ENCODE measurements at regions not wholly inside any gene's neighbourhood (a gene's known extent, or its start where the extent isn't known, plus 50 kb on each side); places are given as distances from the start of the nearest gene placed in this dataset.
"Not testable (repeated sequence)": the region's sequence is repeated elsewhere in the genome, so short reads cannot be mapped to it uniquely, and the experiment has no call there.

- Mint-ChIP-seq H3K4me3 (no peak overlapping the region), H3K36me3 (ENCODE audit: low read depth) (no peaks in the 10 kb centered on the region), H3K9me3 (no peaks in the 10 kb centered on the region), H3K4me1 (ENCODE audit: low read depth) (peaks cover 19% of the 10 kb centered on the region), H3K27me3 (peaks cover 73% of the 10 kb centered on the region), H3K27ac (no peak overlapping the region)
- no peak for TF ChIP-seq CTCF (IDR thresholded peaks at IDR 0.05)
- ChIA-PET CTCF (no interaction called here), POLR2A (no interaction called here)
- intact Hi-C loops (cut with micrococcal nuclease), result loop anchor here (10.0 kb wide), 1 partner anchor 163 kb away; the partner anchor contains the start of gene S1PR3
- no peak for DNase-seq
- ATAC-seq, result no peak
These were observed 159.4 kb upstream of the S1PR3 start for GRCh38 chr9:88831713-88832407.

GRCh38 chr9:88833946-88834345, 157.3 kb upstream of the S1PR3 start:
- no peak for DNase-seq
- no peak for ATAC-seq
- H3K4me1 Mint-ChIP-seq (ENCODE audit: low read depth), result peaks cover 19% of the 10 kb centered on the region
- H3K27ac Mint-ChIP-seq, result no peak overlapping the region
- CTCF ChIA-PET, result no interaction called here
- H3K27me3 Mint-ChIP-seq, result peaks cover 70% of the 10 kb centered on the region
- TF ChIP-seq CTCF (IDR thresholded peaks at IDR 0.05), result no peak
- no peaks in the 10 kb centered on the region for H3K36me3 Mint-ChIP-seq (ENCODE audit: low read depth)
- intact Hi-C loops (cut with micrococcal nuclease), result loop anchor here (10.0 kb wide), 1 partner anchor 161 kb away; the partner anchor contains the start of gene S1PR3
- POLR2A ChIA-PET, result no interaction called here
- H3K4me3 Mint-ChIP-seq, result no peak overlapping the region
- H3K9me3 Mint-ChIP-seq, result no peaks in the 10 kb centered on the region

DNA sequence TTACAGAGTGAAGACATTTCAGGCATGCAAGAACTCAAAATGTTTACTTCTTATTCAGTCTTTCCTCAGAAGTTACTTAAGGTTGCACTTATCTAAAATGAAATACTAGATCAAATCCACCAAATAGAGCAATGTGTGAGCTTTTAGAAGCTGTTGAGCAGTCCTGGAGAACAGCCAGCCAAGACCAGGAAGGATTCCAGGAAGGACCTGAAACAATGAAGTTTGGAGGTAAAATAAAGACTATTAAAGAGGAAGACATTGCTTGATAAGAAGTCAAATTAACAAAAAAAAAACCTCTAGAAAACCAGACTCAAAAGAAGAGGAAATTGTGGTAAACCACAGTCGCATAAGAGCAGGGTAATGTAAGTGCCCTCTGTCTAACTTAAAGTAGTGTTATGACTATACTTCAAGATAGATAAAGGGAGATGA, 156.2 kb upstream of the S1PR3 start:
- TF ChIP-seq CTCF (IDR thresholded peaks at IDR 0.05), result no peak
- no peak overlapping the region for H3K27ac Mint-ChIP-seq
- peak; percentile 89 for ATAC-seq
- H3K4me3 Mint-ChIP-seq, result no peak overlapping the region
- ChIA-PET CTCF (no interaction called here), POLR2A (no interaction called here)
- no peaks in the 10 kb centered on the region for H3K9me3 Mint-ChIP-seq
- peak; percentile 12 for DNase-seq
- intact Hi-C loops (cut with micrococcal nuclease), result loop anchor here (10.0 kb wide), 1 partner anchor 160 kb away; the partner anchor contains the start of gene S1PR3
- no peaks in the 10 kb centered on the region for H3K36me3 Mint-ChIP-seq (ENCODE audit: low read depth)
- H3K4me1 Mint-ChIP-seq (ENCODE audit: low read depth), result peaks cover 19% of the 10 kb centered on the region
- peaks cover 67% of the 10 kb centered on the region for H3K27me3 Mint-ChIP-seq

DNA sequence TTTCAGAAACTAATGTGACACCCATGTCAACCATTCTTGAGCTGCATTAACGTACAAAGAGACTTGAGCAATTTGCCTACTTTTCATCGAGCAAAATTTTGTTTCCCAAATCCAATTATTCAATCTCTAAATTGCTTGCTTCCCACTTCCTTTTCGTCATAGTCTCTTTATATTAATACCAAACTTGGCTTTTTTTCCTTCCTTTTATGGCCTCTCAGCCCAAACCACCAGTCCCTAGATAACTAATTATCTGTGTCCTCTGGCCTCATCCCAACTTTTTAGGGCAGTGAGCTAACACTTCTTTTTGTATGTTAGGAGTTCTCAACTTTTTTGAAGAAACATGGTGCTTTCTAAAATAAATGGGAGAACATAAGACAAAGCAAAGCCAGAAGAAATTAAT, 155.5 kb upstream of the S1PR3 start:
- Mint-ChIP-seq H3K36me3 (ENCODE audit: low read depth) (no peaks in the 10 kb centered on the region), H3K9me3 (no peaks in the 10 kb centered on the region), H3K4me1 (ENCODE audit: low read depth) (peaks cover 19% of the 10 kb centered on the region), H3K27me3 (peaks cover 66% of the 10 kb centered on the region), H3K27ac (no peak overlapping the region), H3K4me3 (no peak overlapping the region)
- intact Hi-C loops (cut with micrococcal nuclease), result loop anchor here (10.0 kb wide), 1 partner anchor 159 kb away; the partner anchor contains the start of gene S1PR3
- DNase-seq, result no peak
- ChIA-PET CTCF (no interaction called here), POLR2A (no interaction called here)
- ATAC-seq, result no peak
- TF ChIP-seq CTCF (IDR thresholded peaks at IDR 0.05), result no peak

- ChIA-PET POLR2A (no interaction called here), CTCF (no interaction called here)
- no peaks in the 10 kb centered on the region for H3K9me3 Mint-ChIP-seq
- H3K27ac Mint-ChIP-seq, result no peak overlapping the region
- intact Hi-C loops (cut with micrococcal nuclease), result loop anchor here (10.0 kb wide), 1 partner anchor 157 kb away; the partner anchor contains the start of gene S1PR3
- H3K4me3 Mint-ChIP-seq, result no peak overlapping the region
- no peak for TF ChIP-seq CTCF (IDR thresholded peaks at IDR 0.05)
- peaks cover 56% of the 10 kb centered on the region for H3K27me3 Mint-ChIP-seq
- H3K36me3 Mint-ChIP-seq (ENCODE audit: low read depth), result no peaks in the 10 kb centered on the region
- DNase-seq (no peak), ATAC-seq (no peak)
- peaks cover 21% of the 10 kb centered on the region for H3K4me1 Mint-ChIP-seq (ENCODE audit: low read depth)
These were observed 153.5 kb upstream of the S1PR3 start for GRCh38 chr9:88837731-88838130.

- H3K36me3 Mint-ChIP-seq (ENCODE audit: low read depth); ATAC-seq; H3K9me3 Mint-ChIP-seq; H3K4me1 Mint-ChIP-seq (ENCODE audit: low read depth); CTCF ChIA-PET; DNase-seq; H3K27ac Mint-ChIP-seq; POLR2A ChIA-PET; H3K4me3 Mint-ChIP-seq; intact Hi-C loops (cut with micrococcal nuclease): not testable (repeated sequence)
- peaks cover 38% of the 10 kb centered on the region for H3K27me3 Mint-ChIP-seq
These were observed 141.4 kb upstream of the S1PR3 start for GRCh38 chr9:88849878-88850277.

All from activated CD8-positive, alpha-beta T cell treated with anti-CD3 and anti-CD28 coated beads for 36 hours (primary cell).